Endothelial cell of umbilical vein (primary cell): ENCODE measurements at regions not wholly inside any gene's neighbourhood (a gene's known extent, or its start where the extent isn't known, plus 50 kb on each side); places are given as distances from the start of the nearest gene placed in this dataset.

Experiments used
- EZH2 ChIP-seq: IDR thresholded peaks from 2 replicates; pipeline ENCODE4 v1.6.1; 2012; ENCODE audit warnings: borderline replicate concordance, low read depth, mild to moderate bottlenecking, moderate library complexity, low read length, inconsistent platforms; ENCODE audit not compliant: severe bottlenecking
- FOS ChIP-seq: IDR thresholded peaks from 2 replicates; pipeline ENCODE4 v1.6.1; 2011; ENCODE audit warnings: mild to moderate bottlenecking, low read length, moderate library complexity, borderline replicate concordance; ENCODE audit not compliant: insufficient read depth
- JUN ChIP-seq: IDR thresholded peaks from 2 replicates; pipeline ENCODE4 v1.6.1; 2011; ENCODE audit warnings: borderline replicate concordance, low read depth; ENCODE audit not compliant: insufficient read length, insufficient read depth
- MYC ChIP-seq: IDR thresholded peaks from one replicate; pipeline ENCODE4 v1.6.1; 2011; ENCODE audit warnings: mild to moderate bottlenecking, low read depth, low read length
- POLR2A ChIP-seq: IDR thresholded peaks from 2 replicates; pipeline ENCODE4 v1.6.1; 2012; ENCODE audit warnings: low read depth, mild to moderate bottlenecking, control low read depth, low read length
- POLR2AphosphoS5 ChIP-seq: IDR thresholded peaks from 2 replicates; pipeline ENCODE4 v1.6.1; 2012; ENCODE audit warnings: low read depth, mild to moderate bottlenecking, control low read depth, low read length, moderate library complexity; ENCODE audit not compliant: insufficient read depth
- TF ChIP-seq, protein P1 (sequence below), 2 donors: IDR thresholded peaks; 1 replicate in 1 of 2; 2 replicates in 1 of 2; pipeline ENCODE4 v1.5.1; 2011; ENCODE audit warnings: low read length in 2 of 2, mild to moderate bottlenecking in 2 of 2, moderate library complexity in 2 of 2, control low read depth in 1 of 2, inconsistent platforms in 1 of 2, low read depth in 1 of 2; ENCODE audit not compliant: insufficient read depth in 1 of 2; ENCODE audit errors: extremely low read depth in 1 of 2
- TF ChIP-seq, protein P2 (sequence below): IDR thresholded peaks from 2 replicates; pipeline ENCODE4 v1.6.1; 2011; ENCODE audit not compliant: insufficient read depth, insufficient read length

DNA sequence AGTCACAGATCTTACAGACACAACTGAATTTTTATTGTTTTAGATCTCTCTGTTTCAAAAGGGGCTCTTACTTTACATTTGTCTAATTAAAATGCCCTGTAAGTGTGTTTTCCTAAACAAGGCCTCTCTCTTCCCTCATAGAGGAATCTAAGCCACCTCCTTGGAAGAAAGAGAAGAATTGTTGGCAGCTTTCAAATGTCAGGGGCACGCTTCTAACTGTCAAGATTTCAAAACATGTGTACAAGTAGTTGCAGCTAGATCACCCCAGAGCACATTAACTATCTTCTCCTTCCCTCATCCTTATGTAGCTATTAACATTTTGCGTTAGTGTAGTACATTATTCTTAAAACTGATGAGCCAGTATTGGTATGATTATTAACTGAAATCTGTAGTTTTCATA, 266.5 kb upstream of the BOD1L1 start:
- TF ChIP-seq, protein P1, sequence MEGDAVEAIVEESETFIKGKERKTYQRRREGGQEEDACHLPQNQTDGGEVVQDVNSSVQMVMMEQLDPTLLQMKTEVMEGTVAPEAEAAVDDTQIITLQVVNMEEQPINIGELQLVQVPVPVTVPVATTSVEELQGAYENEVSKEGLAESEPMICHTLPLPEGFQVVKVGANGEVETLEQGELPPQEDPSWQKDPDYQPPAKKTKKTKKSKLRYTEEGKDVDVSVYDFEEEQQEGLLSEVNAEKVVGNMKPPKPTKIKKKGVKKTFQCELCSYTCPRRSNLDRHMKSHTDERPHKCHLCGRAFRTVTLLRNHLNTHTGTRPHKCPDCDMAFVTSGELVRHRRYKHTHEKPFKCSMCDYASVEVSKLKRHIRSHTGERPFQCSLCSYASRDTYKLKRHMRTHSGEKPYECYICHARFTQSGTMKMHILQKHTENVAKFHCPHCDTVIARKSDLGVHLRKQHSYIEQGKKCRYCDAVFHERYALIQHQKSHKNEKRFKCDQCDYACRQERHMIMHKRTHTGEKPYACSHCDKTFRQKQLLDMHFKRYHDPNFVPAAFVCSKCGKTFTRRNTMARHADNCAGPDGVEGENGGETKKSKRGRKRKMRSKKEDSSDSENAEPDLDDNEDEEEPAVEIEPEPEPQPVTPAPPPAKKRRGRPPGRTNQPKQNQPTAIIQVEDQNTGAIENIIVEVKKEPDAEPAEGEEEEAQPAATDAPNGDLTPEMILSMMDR (IDR thresholded peaks at IDR 0.05; ENCODE audit: extremely low read depth in 1 of 2, insufficient read depth in 1 of 2, low read depth in 1 of 2, low read length in 2 of 2): no peak
- TF ChIP-seq POLR2A: no peak
- no peak for TF ChIP-seq EZH2
- no peak for TF ChIP-seq POLR2AphosphoS5
- TF ChIP-seq, protein P2, sequence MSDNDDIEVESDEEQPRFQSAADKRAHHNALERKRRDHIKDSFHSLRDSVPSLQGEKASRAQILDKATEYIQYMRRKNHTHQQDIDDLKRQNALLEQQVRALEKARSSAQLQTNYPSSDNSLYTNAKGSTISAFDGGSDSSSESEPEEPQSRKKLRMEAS: no peak
- TF ChIP-seq JUN: no peak
- TF ChIP-seq MYC: no peak
- TF ChIP-seq FOS: no peak
